B cell (primary cell): ENCODE measurements at regions not wholly inside any gene's neighbourhood (a gene's known extent, or its start where the extent isn't known, plus 50 kb on each side); places are given as distances from the start of the nearest gene placed in this dataset.

Source experiments
- ATAC-seq: fragments of 200-7000 bp; cut with Tn5 transposase; one replicate; pipeline ENCODE4 v1.10.0; 2021; ENCODE audit warnings: low read depth, mild to moderate bottlenecking, moderate number of reproducible peaks, moderate library complexity
- CTCF ChIA-PET: fragments of 350-600 bp; sonication (Branson Sonifier 250); formaldehyde crosslinking; loops from one replicate; lab custom pipeline; 2021; ENCODE audit warnings: antibody characterized with exemption, inconsistent platforms; lab: Charles Lee
- POLR2A ChIA-PET: fragments of 350-600 bp; sonication (Branson Sonifier 250); formaldehyde crosslinking; loops from one replicate; lab custom pipeline; 2021; ENCODE audit warnings: antibody characterized with exemption; lab: Charles Lee
- DNase-seq: peaks from one replicate; pipeline ENCODE4 v3.0.0; 2013
- H2AFZ ChIP-seq: 2 replicates; pipeline ENCODE4 v1.6.1; 2012; ENCODE audit warnings: mild to moderate bottlenecking, low read depth, low read length; ENCODE audit not compliant: insufficient read depth, poor library complexity, severe bottlenecking
- H3K27ac ChIP-seq, 2 donors: 1 replicate in 1 of 2; 2 replicates in 1 of 2; pipeline ENCODE4 v1.5.1; 2012 to 2013; ENCODE audit warnings: low read length in 2 of 2, mild to moderate bottlenecking in 2 of 2, moderate library complexity in 1 of 2
- H3K27me3 ChIP-seq, 4 experiments: fragments of 200-600 bp in 1 of 4; sonication (generic) in 1 of 4; replicated peaks in 1 of 4; 1 replicate in 2 of 4; 2 replicates in 2 of 4; pipeline versions ENCODE4 v1.6.1 to v1.7.0; 2013 to 2016; ENCODE audit warnings: low read length in 3 of 4, mild to moderate bottlenecking in 2 of 4, mixed read lengths in 1 of 4, moderate library complexity in 1 of 4; ENCODE audit not compliant: insufficient read depth in 4 of 4, control insufficient read depth in 3 of 4; ENCODE audit errors: control extremely low read depth in 1 of 4
- H3K36me3 ChIP-seq, 2 experiments: replicated peaks in 1 of 2; 1 replicate in 1 of 2; 2 replicates in 1 of 2; pipeline versions ENCODE4 v1.6.1 to v1.7.1; 2013; ENCODE audit warnings: low read length in 1 of 2; ENCODE audit not compliant: insufficient read depth in 2 of 2, control insufficient read depth in 1 of 2; ENCODE audit errors: control extremely low read depth in 1 of 2, extremely low read depth in 1 of 2
- H3K4me1 ChIP-seq, 2 donors: fragments of 200-600 bp in 1 of 2; sonication (generic) in 1 of 2; 1 replicate in 1 of 2; 2 replicates in 1 of 2; pipeline versions ENCODE4 v1.5.1 to v1.6.1; 2013 to 2017; ENCODE audit warnings: low read length in 2 of 2; ENCODE audit not compliant: control insufficient read depth in 2 of 2, insufficient read depth in 2 of 2
- H3K4me2 ChIP-seq: replicated peaks from 2 replicates; pipeline ENCODE3; 2012; ENCODE audit warnings: mild to moderate bottlenecking, low read depth, low read length; ENCODE audit not compliant: poor library complexity, severe bottlenecking
- H3K4me3 ChIP-seq, 5 experiments: fragments of 200-600 bp in 1 of 5; sonication (generic) in 1 of 5; 1 replicate in 3 of 5; 2 replicates in 2 of 5; pipeline versions ENCODE4 v1.5.1 to v1.7.0; 2011 to 2016; ENCODE audit warnings: low read length in 4 of 5, mild to moderate bottlenecking in 4 of 5, low read depth in 2 of 5, control low read depth in 1 of 5, moderate library complexity in 1 of 5; ENCODE audit not compliant: insufficient read depth in 1 of 5; ENCODE audit errors: control extremely low read depth in 1 of 5, extremely low read depth in 1 of 5
- H3K79me2 ChIP-seq: fragments of 200-600 bp; sonication (generic); one replicate; pipeline ENCODE4 v1.6.0; 2016; ENCODE audit warnings: low read length; ENCODE audit not compliant: control insufficient read depth, insufficient read depth
- H3K9ac ChIP-seq: fragments of 200-600 bp; sonication (generic); 2 replicates; pipeline ENCODE4 v1.6.1; 2017; ENCODE audit warnings: mild to moderate bottlenecking, low read length, moderate library complexity
- H3K9me3 ChIP-seq, 3 donors: one replicate each; pipeline versions ENCODE4 v1.6.1 to v1.7.1; 2013; ENCODE audit warnings: low read length in 2 of 3; ENCODE audit not compliant: control insufficient read depth in 2 of 3, insufficient read depth in 1 of 3; ENCODE audit errors: control extremely low read depth in 1 of 3
- H4K20me1 ChIP-seq: 2 replicates; pipeline ENCODE4 v1.6.0; 2012; ENCODE audit warnings: mild to moderate bottlenecking, low read length; ENCODE audit not compliant: insufficient read depth, control insufficient read depth, poor library complexity, severe bottlenecking
- H3K27ac Mint-ChIP-seq: one replicate; pipeline ENCODE4 v1.8.0; 2021; ENCODE audit warnings: mixed read lengths
- H3K27me3 Mint-ChIP-seq: one replicate; pipeline ENCODE4 v1.8.0; 2021; ENCODE audit warnings: mixed read lengths
- H3K4me1 Mint-ChIP-seq: one replicate; pipeline ENCODE4 v1.8.0; 2021; ENCODE audit warnings: mixed read lengths
- H3K4me3 Mint-ChIP-seq: one replicate; pipeline ENCODE4 v1.8.0; 2021; ENCODE audit warnings: mixed read lengths
- H3K9me3 Mint-ChIP-seq: one replicate; pipeline ENCODE4 v1.8.0; 2022; ENCODE audit warnings: mixed read lengths; ENCODE audit not compliant: insufficient read depth
- CTCF ChIP-seq: fragments of 200-600 bp; IDR thresholded peaks from one replicate; pipeline ENCODE4 v1.8.0; 2022; ENCODE audit warnings: antibody characterized with exemption, mild to moderate bottlenecking
- EZH2 ChIP-seq: IDR thresholded peaks from 2 replicates; pipeline ENCODE4 v1.6.1; 2012; ENCODE audit warnings: borderline replicate concordance, low read depth, mild to moderate bottlenecking, moderate library complexity, low read length; ENCODE audit not compliant: insufficient read depth, poor library complexity, severe bottlenecking
- WGBS: methylation state at CpG from one replicate; pipeline ENCODE4 v1.1.5; 2013; ENCODE audit warnings: missing lambda C conversion rate; ENCODE audit not compliant: insufficient coverage; 5-methylcytosine and 5-hydroxymethylcytosine counted together
- intact Hi-C: fragments of 100-400 bp; cut with micrococcal nuclease; formaldehyde crosslinking; loops from one replicate; pipeline ENCODE4 v1.10.0; 2022

GRCh38 chr6:140480852-140481251 lies 1106.4 kb upstream of the CITED2 start:
- H3K4me1 Mint-ChIP-seq = no peaks in the 10 kb centered on the region
- Histone ChIP-seq H3K27me3 (no peaks in the 10 kb centered on the region), H3K79me2 (no peaks in the 10 kb centered on the region), H3K27ac (no peak overlapping the region), H3K9me3 (no peaks in the 10 kb centered on the region), H4K20me1 (no peaks in the 10 kb centered on the region), H3K4me3 (no peak overlapping the region), H3K4me1 (no peaks in the 10 kb centered on the region), H3K4me2 (no peak overlapping the region), H3K36me3 (no peaks in the 10 kb centered on the region), H2AFZ (no peak overlapping the region), H3K9ac (no peak overlapping the region)
- H3K9me3 Mint-ChIP-seq = no peaks in the 10 kb centered on the region
- TF ChIP-seq CTCF (no peak), EZH2 (no peak)
- ATAC-seq (no peak), DNase-seq (no peak)
- CTCF ChIA-PET = no interaction called here
- no peak overlapping the region for H3K4me3 Mint-ChIP-seq
- WGBS = 13% methylated on average over 2 of the region's 2 CpGs
- H3K27ac Mint-ChIP-seq = no peak overlapping the region
- no peaks in the 10 kb centered on the region for H3K27me3 Mint-ChIP-seq
- POLR2A ChIA-PET = no interaction called here
- intact Hi-C loops = no loop called here

- ChIA-PET POLR2A (no interaction called here), CTCF (no interaction called here)
- ATAC-seq (no peak), DNase-seq (no peak)
- Histone ChIP-seq H3K9me3 (no peaks in the 10 kb centered on the region), H4K20me1 (no peaks in the 10 kb centered on the region), H3K79me2 (no peaks in the 10 kb centered on the region), H3K4me1 (no peaks in the 10 kb centered on the region), H3K9ac (no peak overlapping the region), H3K36me3 (no peaks in the 10 kb centered on the region), H3K4me2 (no peak overlapping the region), H2AFZ (no peak overlapping the region), H3K27ac (no peak overlapping the region), H3K27me3 (no peaks in the 10 kb centered on the region), H3K4me3 (no peak overlapping the region)
- Mint-ChIP-seq H3K27ac (no peak overlapping the region), H3K9me3 (no peaks in the 10 kb centered on the region), H3K4me1 (no peaks in the 10 kb centered on the region), H3K4me3 (no peak overlapping the region), H3K27me3 (no peaks in the 10 kb centered on the region)
- TF ChIP-seq CTCF (no peak), EZH2 (no peak)
- intact Hi-C loops = no loop called here
- 100% methylated on average over 1 of the region's 3 CpGs for WGBS
Measured at GRCh38 chr6:140478631-140479030, 1104.2 kb upstream of the CITED2 start.
